ENCODE measurements at regions not wholly inside any gene's neighbourhood (a gene's known extent, or its start where the extent isn't known, plus 50 kb on each side); places are given as distances from the start of the nearest gene placed in this dataset.

GRCh38 chr6:148035806-148036390 is 306.7 kb upstream of the SASH1 start:
- TF ChIP-seq CTCF (conservative IDR thresholded peaks at IDR 0.05; ENCODE audit: low read depth, low read length) (no peak), EZH2phosphoT487 (IDR thresholded peaks at IDR 0.05; ENCODE audit: borderline replicate concordance, low read length) (no peak)

Data from PC-3 (cell line).